Osteoblast (primary cell): ENCODE measurements at regions not wholly inside any gene's neighbourhood (a gene's known extent, or its start where the extent isn't known, plus 50 kb on each side); places are given as distances from the start of the nearest gene placed in this dataset.

Source experiments
- DNase-seq: peaks from one replicate; pipeline ENCODE4 v3.0.0; 2011; ENCODE audit warnings: low spot score, mixed read lengths; ENCODE audit not compliant: insufficient read length; ENCODE audit errors: missing footprints
- H2AFZ ChIP-seq: 2 replicates; pipeline ENCODE4 v1.6.0; 2011; ENCODE audit warnings: mild to moderate bottlenecking, low read length
- H3K27ac ChIP-seq: 2 replicates; pipeline ENCODE4 v1.5.1; 2011; ENCODE audit warnings: mild to moderate bottlenecking, low read depth, low read length, moderate library complexity
- H3K27me3 ChIP-seq: 2 replicates; pipeline ENCODE4 v1.6.0; 2012; ENCODE audit warnings: mild to moderate bottlenecking, control low read depth, inconsistent platforms, low read length, moderate library complexity; ENCODE audit not compliant: insufficient read depth
- H3K36me3 ChIP-seq: 2 replicates; pipeline ENCODE4 v1.5.1; 2011; ENCODE audit warnings: mild to moderate bottlenecking, low read length, control low read depth, moderate library complexity; ENCODE audit not compliant: insufficient read depth
- H3K4me1 ChIP-seq: 2 replicates; pipeline ENCODE4 v1.5.1; 2011; ENCODE audit warnings: mild to moderate bottlenecking, low read length, control low read depth, moderate library complexity; ENCODE audit not compliant: insufficient read depth
- H3K4me2 ChIP-seq: 2 replicates; pipeline ENCODE4 v1.6.0; 2011; ENCODE audit warnings: mild to moderate bottlenecking, low read length; ENCODE audit not compliant: insufficient read depth
- H3K4me3 ChIP-seq: fragments of 200-600 bp; sonication (generic); 3 replicates; pipeline ENCODE4 v1.5.1; 2012; ENCODE audit warnings: mild to moderate bottlenecking, low read length, inconsistent platforms; ENCODE audit not compliant: insufficient read depth
- H3K79me2 ChIP-seq: 2 replicates; pipeline ENCODE4 v1.6.0; 2012; ENCODE audit warnings: mild to moderate bottlenecking, low read length, control low read depth, inconsistent platforms; ENCODE audit not compliant: insufficient read depth
- H3K9me3 ChIP-seq: 2 replicates; pipeline ENCODE4 v1.5.1; 2011; ENCODE audit warnings: low read depth, low read length, control low read depth
- H4K20me1 ChIP-seq: 2 replicates; pipeline ENCODE4 v1.6.0; 2012; ENCODE audit warnings: mild to moderate bottlenecking, low read length, control low read depth; ENCODE audit not compliant: insufficient read depth
- TF ChIP-seq, protein P1 (sequence below): IDR thresholded peaks from 2 replicates; pipeline ENCODE4 v1.5.1; 2011; ENCODE audit warnings: mild to moderate bottlenecking, low read depth, low read length, moderate library complexity; ENCODE audit errors: extremely low read depth

DNA sequence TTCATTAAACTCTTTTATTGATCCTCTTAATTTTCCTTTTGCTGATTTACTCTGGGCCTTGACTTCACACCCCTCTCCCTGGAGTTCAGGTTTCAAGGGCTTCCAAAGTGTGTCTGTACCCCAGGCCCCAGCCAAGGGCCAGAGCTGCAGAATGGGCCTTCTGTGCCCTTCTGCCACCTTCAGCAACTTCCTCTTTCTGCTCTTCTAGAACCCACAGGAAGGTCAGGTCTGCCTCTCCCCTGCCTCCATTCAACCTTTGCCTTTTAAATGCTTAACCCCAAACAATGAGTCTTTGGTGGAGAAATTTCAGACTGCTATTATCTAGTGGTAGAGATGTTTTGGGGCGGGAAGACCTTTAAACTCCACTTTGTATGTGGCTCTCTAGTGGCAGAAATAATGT lies 63.1 kb downstream of the TSN start:
- TF ChIP-seq, protein P1, sequence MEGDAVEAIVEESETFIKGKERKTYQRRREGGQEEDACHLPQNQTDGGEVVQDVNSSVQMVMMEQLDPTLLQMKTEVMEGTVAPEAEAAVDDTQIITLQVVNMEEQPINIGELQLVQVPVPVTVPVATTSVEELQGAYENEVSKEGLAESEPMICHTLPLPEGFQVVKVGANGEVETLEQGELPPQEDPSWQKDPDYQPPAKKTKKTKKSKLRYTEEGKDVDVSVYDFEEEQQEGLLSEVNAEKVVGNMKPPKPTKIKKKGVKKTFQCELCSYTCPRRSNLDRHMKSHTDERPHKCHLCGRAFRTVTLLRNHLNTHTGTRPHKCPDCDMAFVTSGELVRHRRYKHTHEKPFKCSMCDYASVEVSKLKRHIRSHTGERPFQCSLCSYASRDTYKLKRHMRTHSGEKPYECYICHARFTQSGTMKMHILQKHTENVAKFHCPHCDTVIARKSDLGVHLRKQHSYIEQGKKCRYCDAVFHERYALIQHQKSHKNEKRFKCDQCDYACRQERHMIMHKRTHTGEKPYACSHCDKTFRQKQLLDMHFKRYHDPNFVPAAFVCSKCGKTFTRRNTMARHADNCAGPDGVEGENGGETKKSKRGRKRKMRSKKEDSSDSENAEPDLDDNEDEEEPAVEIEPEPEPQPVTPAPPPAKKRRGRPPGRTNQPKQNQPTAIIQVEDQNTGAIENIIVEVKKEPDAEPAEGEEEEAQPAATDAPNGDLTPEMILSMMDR: no peak
- H3K36me3 ChIP-seq: no peaks in the 10 kb centered on the region
- H3K4me2 ChIP-seq: no peak overlapping the region
- H3K9me3 ChIP-seq: no peaks in the 10 kb centered on the region
- no peaks in the 10 kb centered on the region for H3K27me3 ChIP-seq
- no peak overlapping the region for H2AFZ ChIP-seq
- no peaks in the 10 kb centered on the region for H3K4me1 ChIP-seq
- no peak overlapping the region for H3K4me3 ChIP-seq
- no peaks in the 10 kb centered on the region for H4K20me1 ChIP-seq
- no peak for DNase-seq
- H3K79me2 ChIP-seq: no peaks in the 10 kb centered on the region
- no peak overlapping the region for H3K27ac ChIP-seq

GRCh38 chr2:121819846-121820245 lies 64.4 kb downstream of the TSN start:
- no peaks in the 10 kb centered on the region for H3K9me3 ChIP-seq
- H3K27ac ChIP-seq: no peak overlapping the region
- H3K27me3 ChIP-seq: no peaks in the 10 kb centered on the region
- no peaks in the 10 kb centered on the region for H3K79me2 ChIP-seq
- H3K4me2 ChIP-seq: no peak overlapping the region
- DNase-seq: no peak
- H2AFZ ChIP-seq: no peak overlapping the region
- H3K4me1 ChIP-seq: no peaks in the 10 kb centered on the region
- no peaks in the 10 kb centered on the region for H3K36me3 ChIP-seq
- H4K20me1 ChIP-seq: no peaks in the 10 kb centered on the region
- H3K4me3 ChIP-seq: no peak overlapping the region
- TF ChIP-seq, protein P1: no peak

DNA sequence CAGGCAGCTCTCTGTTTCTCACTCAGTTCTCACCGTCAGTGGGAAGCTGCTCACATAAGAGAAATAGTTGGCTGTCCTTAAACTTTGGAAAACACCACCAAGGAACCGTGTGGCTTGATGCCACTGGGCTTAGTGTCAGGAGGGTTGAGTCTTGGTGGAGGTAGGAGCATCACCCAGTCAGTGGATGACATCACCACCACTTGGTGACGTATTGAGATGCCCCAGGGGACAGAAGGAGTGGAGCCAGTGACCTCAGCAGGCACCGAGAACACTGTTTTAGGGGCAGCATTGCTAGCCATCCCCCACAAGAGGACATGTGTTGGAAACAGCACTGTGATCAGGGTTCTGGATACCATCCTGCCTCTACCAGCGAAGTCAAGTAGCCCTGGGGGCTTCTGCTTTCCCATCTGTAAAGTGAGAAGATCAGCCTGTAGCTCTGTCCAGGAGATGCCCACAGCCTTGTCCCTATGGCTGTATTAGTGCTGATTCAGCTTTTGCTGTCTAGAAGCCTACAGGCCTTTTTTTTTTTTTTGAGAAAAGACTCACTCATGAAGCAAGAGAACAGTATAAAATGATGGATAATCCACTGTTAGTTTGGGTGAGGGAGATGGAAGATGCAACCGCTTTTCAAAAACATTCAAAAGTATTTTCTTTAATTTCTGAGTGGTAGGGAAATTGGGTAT lies 66.2 kb downstream of the TSN start:
- Histone ChIP-seq H3K4me1 (no peaks in the 10 kb centered on the region), H2AFZ (no peak overlapping the region), H4K20me1 (no peaks in the 10 kb centered on the region), H3K9me3 (no peaks in the 10 kb centered on the region), H3K4me3 (no peak overlapping the region), H3K36me3 (no peaks in the 10 kb centered on the region), H3K27me3 (no peaks in the 10 kb centered on the region), H3K79me2 (no peaks in the 10 kb centered on the region), H3K27ac (no peak overlapping the region), H3K4me2 (no peak overlapping the region)
- TF ChIP-seq, protein P1: no peak
- DNase-seq: no peak

DNA sequence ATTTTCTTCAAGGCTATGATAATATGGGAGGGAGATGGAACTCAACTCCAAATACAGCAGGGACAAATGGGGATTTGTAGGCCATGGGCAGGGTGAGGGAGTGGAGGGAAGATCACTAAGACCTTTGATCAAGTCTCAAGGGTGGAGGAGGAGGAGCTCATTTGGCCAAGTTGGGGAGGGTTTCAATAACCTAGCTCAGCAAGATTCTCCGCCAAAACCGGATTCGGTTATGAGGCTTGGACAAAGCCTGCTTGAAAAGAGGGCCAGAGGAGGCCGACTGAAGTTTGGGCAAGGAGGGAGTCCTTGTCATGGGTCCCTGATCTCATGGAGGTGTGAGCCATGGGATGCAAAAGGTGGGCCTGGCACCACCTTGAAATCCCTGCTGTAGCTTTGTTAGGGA lies 68.8 kb downstream of the TSN start:
- no peaks in the 10 kb centered on the region for H4K20me1 ChIP-seq
- no peaks in the 10 kb centered on the region for H3K36me3 ChIP-seq
- H3K27ac ChIP-seq: no peak overlapping the region
- H3K9me3 ChIP-seq: no peaks in the 10 kb centered on the region
- no peak overlapping the region for H2AFZ ChIP-seq
- H3K79me2 ChIP-seq: no peaks in the 10 kb centered on the region
- DNase-seq: no peak
- TF ChIP-seq, protein P1: no peak
- no peaks in the 10 kb centered on the region for H3K27me3 ChIP-seq
- H3K4me3 ChIP-seq: no peak overlapping the region
- H3K4me2 ChIP-seq: no peak overlapping the region
- no peaks in the 10 kb centered on the region for H3K4me1 ChIP-seq
